Immature natural killer cell (primary cell): ENCODE measurements at regions not wholly inside any gene's neighbourhood (a gene's known extent, or its start where the extent isn't known, plus 50 kb on each side); places are given as distances from the start of the nearest gene placed in this dataset.

Source experiments
- DNase-seq, 3 donors: peaks; one replicate each; pipeline ENCODE4 v3.0.0; 2022; ENCODE audit warnings: mixed read lengths in 1 of 3
- H3K27ac Mint-ChIP-seq, 6 donors: one replicate each; pipeline ENCODE4 v1.8.0; 2020; ENCODE audit warnings: mixed read lengths in 6 of 6, mild to moderate bottlenecking in 5 of 6, inconsistent platforms in 4 of 6, moderate library complexity in 3 of 6
- H3K27me3 Mint-ChIP-seq, 3 donors: one replicate each; pipeline ENCODE4 v1.8.0; 2020 to 2021; ENCODE audit warnings: low read depth in 3 of 3, mild to moderate bottlenecking in 3 of 3, mixed read lengths in 3 of 3, moderate library complexity in 3 of 3, inconsistent platforms in 1 of 3
- H3K36me3 Mint-ChIP-seq, 3 donors: one replicate each; pipeline ENCODE4 v1.8.0; 2020; ENCODE audit warnings: mixed read lengths in 3 of 3, inconsistent platforms in 2 of 3, mild to moderate bottlenecking in 2 of 3
- H3K4me1 Mint-ChIP-seq, 2 donors: one replicate each; pipeline ENCODE4 v1.8.0; 2020; ENCODE audit warnings: inconsistent platforms in 2 of 2, mild to moderate bottlenecking in 2 of 2, mixed read lengths in 2 of 2, moderate library complexity in 1 of 2
- H3K4me3 Mint-ChIP-seq, 5 donors: one replicate each; pipeline ENCODE4 v1.8.0; 2020; ENCODE audit warnings: mild to moderate bottlenecking in 5 of 5, mixed read lengths in 5 of 5, inconsistent platforms in 3 of 5, moderate library complexity in 3 of 5
- H3K9me3 Mint-ChIP-seq, 6 donors: one replicate each; pipeline ENCODE4 v1.8.0; 2020; ENCODE audit warnings: mild to moderate bottlenecking in 6 of 6, mixed read lengths in 6 of 6, inconsistent platforms in 4 of 6, moderate library complexity in 3 of 6

- H3K36me3 Mint-ChIP-seq, result no peaks in the 10 kb centered on the region
- H3K9me3 Mint-ChIP-seq, result no peaks in the 10 kb centered on the region
- no peak overlapping the region for H3K27ac Mint-ChIP-seq
- H3K27me3 Mint-ChIP-seq, result no peaks in the 10 kb centered on the region
- no peak overlapping the region for H3K4me3 Mint-ChIP-seq
- no peak for DNase-seq
- H3K4me1 Mint-ChIP-seq, result no peaks in the 10 kb centered on the region
Measured at GRCh38 chr16:22671301-22672076, 142.5 kb upstream of the HS3ST2 start.

- Mint-ChIP-seq H3K4me1 (no peaks in the 10 kb centered on the region), H3K27me3 (no peaks in the 10 kb centered on the region), H3K4me3 (no peak overlapping the region), H3K9me3 (no peaks in the 10 kb centered on the region), H3K36me3 (no peaks in the 10 kb centered on the region), H3K27ac (no peak overlapping the region)
- DNase-seq, result no peak
Measured at GRCh38 chr16:22672830-22673210, 141.1 kb upstream of the HS3ST2 start.

GRCh38 chr16:22673421-22673831, 140.5 kb upstream of the HS3ST2 start:
- Mint-ChIP-seq H3K27me3 (no peaks in the 10 kb centered on the region), H3K4me1 (no peaks in the 10 kb centered on the region), H3K36me3 (no peaks in the 10 kb centered on the region), H3K4me3 (no peak overlapping the region), H3K27ac (no peak overlapping the region), H3K9me3 (no peaks in the 10 kb centered on the region)
- no peak for DNase-seq

- H3K4me3 Mint-ChIP-seq, result no peak overlapping the region
- no peaks in the 10 kb centered on the region for H3K4me1 Mint-ChIP-seq
- no peaks in the 10 kb centered on the region for H3K9me3 Mint-ChIP-seq
- H3K27me3 Mint-ChIP-seq, result no peaks in the 10 kb centered on the region
- H3K27ac Mint-ChIP-seq, result no peak overlapping the region
- no peak for DNase-seq
- H3K36me3 Mint-ChIP-seq, result no peaks in the 10 kb centered on the region
Measured at GRCh38 chr16:22674832-22675191, 139.2 kb upstream of the HS3ST2 start.

GRCh38 chr16:22675745-22676540, 138.0 kb upstream of the HS3ST2 start:
- H3K27ac Mint-ChIP-seq, result no peak overlapping the region
- no peaks in the 10 kb centered on the region for H3K4me1 Mint-ChIP-seq
- H3K27me3 Mint-ChIP-seq, result no peaks in the 10 kb centered on the region
- no peaks in the 10 kb centered on the region for H3K9me3 Mint-ChIP-seq
- no peaks in the 10 kb centered on the region for H3K36me3 Mint-ChIP-seq
- no peak overlapping the region for H3K4me3 Mint-ChIP-seq
- no peak for DNase-seq

GRCh38 chr16:22677024-22677830, 136.7 kb upstream of the HS3ST2 start:
- Mint-ChIP-seq H3K27ac (no peak overlapping the region), H3K36me3 (no peaks in the 10 kb centered on the region), H3K27me3 (no peaks in the 10 kb centered on the region), H3K4me1 (no peaks in the 10 kb centered on the region), H3K9me3 (no peaks in the 10 kb centered on the region), H3K4me3 (no peak overlapping the region)
- no peak for DNase-seq

- Mint-ChIP-seq H3K27me3 (no peaks in the 10 kb centered on the region), H3K27ac (no peak overlapping the region), H3K9me3 (no peaks in the 10 kb centered on the region), H3K36me3 (no peaks in the 10 kb centered on the region), H3K4me3 (no peak overlapping the region), H3K4me1 (no peaks in the 10 kb centered on the region)
- DNase-seq, result no peak
Measured at GRCh38 chr16:22678311-22678710, 135.7 kb upstream of the HS3ST2 start.

GRCh38 chr16:22681554-22682291, 132.2 kb upstream of the HS3ST2 start:
- DNase-seq, result no peak
- Mint-ChIP-seq H3K9me3 (peaks cover 0 to 5% (median 1%) of the 10 kb centered on the region in 6 donors), H3K4me3 (no peak overlapping the region), H3K27ac (no peak overlapping the region), H3K4me1 (peaks cover 3 to 7% of the 10 kb centered on the region in 2 donors), H3K27me3 (peaks cover 0 to 3% (median 1%) of the 10 kb centered on the region in 3 donors), H3K36me3 (no peaks in the 10 kb centered on the region)

GRCh38 chr16:22683258-22683657, 130.7 kb upstream of the HS3ST2 start:
- H3K27me3 Mint-ChIP-seq, result peaks cover 0 to 6% (median 3%) of the 10 kb centered on the region in 3 donors
- DNase-seq, result no peak
- H3K36me3 Mint-ChIP-seq, result no peaks in the 10 kb centered on the region
- H3K9me3 Mint-ChIP-seq, result peaks cover 0 to 10% (median 4%) of the 10 kb centered on the region in 6 donors
- no peak overlapping the region for H3K4me3 Mint-ChIP-seq
- H3K4me1 Mint-ChIP-seq, result peaks cover 3 to 7% of the 10 kb centered on the region in 2 donors
- H3K27ac Mint-ChIP-seq, result no peak overlapping the region

GRCh38 chr16:22683730-22684573, 130.0 kb upstream of the HS3ST2 start:
- Mint-ChIP-seq H3K36me3 (no peaks in the 10 kb centered on the region), H3K4me3 (no peak overlapping the region), H3K4me1 (peaks cover 3 to 7% of the 10 kb centered on the region in 2 donors), H3K9me3 (peaks cover 0 to 10% (median 4%) of the 10 kb centered on the region in 6 donors), H3K27ac (no peak overlapping the region), H3K27me3 (peaks cover 0 to 6% (median 3%) of the 10 kb centered on the region in 3 donors)
- DNase-seq, result no peak

GRCh38 chr16:22684574-22685458, 129.1 kb upstream of the HS3ST2 start:
- Mint-ChIP-seq H3K36me3 (no peaks in the 10 kb centered on the region), H3K27ac (no peak overlapping the region), H3K4me1 (peaks cover 3 to 7% of the 10 kb centered on the region in 2 donors), H3K9me3 (peaks cover 0 to 10% (median 4%) of the 10 kb centered on the region in 6 donors), H3K4me3 (no peak overlapping the region), H3K27me3 (peaks cover 0 to 6% (median 3%) of the 10 kb centered on the region in 3 donors)
- DNase-seq, result no peak

- Mint-ChIP-seq H3K4me3 (no peak overlapping the region), H3K36me3 (no peaks in the 10 kb centered on the region), H3K27me3 (peaks cover 0 to 6% (median 3%) of the 10 kb centered on the region in 3 donors), H3K4me1 (peaks cover 3 to 7% of the 10 kb centered on the region in 2 donors), H3K9me3 (peaks cover 0 to 10% (median 4%) of the 10 kb centered on the region in 6 donors), H3K27ac (no peak overlapping the region)
- DNase-seq, result no peak
Measured at GRCh38 chr16:22685459-22685830, 128.5 kb upstream of the HS3ST2 start.
